GM23338 (cell line): ENCODE measurements at regions not wholly inside any gene's neighbourhood (a gene's known extent, or its start where the extent isn't known, plus 50 kb on each side); places are given as distances from the start of the nearest gene placed in this dataset.

ENCODE experiments used
- ATAC-seq: fragments of 200-7000 bp; cut with Tn5 transposase; 3 replicates; pipeline ENCODE4 v1.9.1; 2020
- DNase-seq: peaks from one replicate; pipeline ENCODE4 v3.0.0-alpha.2; 2015; ENCODE audit warnings: low spot score
- H2AFZ ChIP-seq: fragments of 200-600 bp; sonication (generic); 2 replicates; pipeline ENCODE4 v1.8.0; 2016; ENCODE audit warnings: antibody characterized with exemption, mild to moderate bottlenecking, moderate library complexity
- H3F3A ChIP-seq: fragments of 200-600 bp; sonication (generic); replicated peaks from 2 replicates; pipeline ENCODE4 v1.8.0; 2017; ENCODE audit warnings: antibody characterized with exemption, mixed run types, low read depth
- H3K27ac ChIP-seq: fragments of 200-600 bp; sonication (generic); 2 replicates; pipeline ENCODE4 v1.6.1; 2016; ENCODE audit warnings: low read depth
- H3K27me3 ChIP-seq: fragments of 200-600 bp; sonication (generic); 2 replicates; pipeline ENCODE4 v1.8.0; 2016; ENCODE audit warnings: mild to moderate bottlenecking, mixed run types, moderate library complexity; ENCODE audit not compliant: insufficient read depth
- H3K36me3 ChIP-seq: fragments of 200-600 bp; sonication (generic); 2 replicates; pipeline ENCODE4 v1.8.0; 2016; ENCODE audit warnings: mild to moderate bottlenecking; ENCODE audit not compliant: insufficient read depth
- H3K4me1 ChIP-seq: fragments of 200-600 bp; sonication (generic); 2 replicates; pipeline ENCODE4 v1.8.0; 2016; ENCODE audit warnings: mild to moderate bottlenecking, moderate library complexity; ENCODE audit not compliant: insufficient read depth
- H3K4me2 ChIP-seq: fragments of 200-600 bp; sonication (generic); 2 replicates; pipeline ENCODE4 v1.7.1; 2017; ENCODE audit warnings: mixed run types
- H3K4me3 ChIP-seq: fragments of 200-600 bp; sonication (generic); 2 replicates; pipeline ENCODE4 v1.6.1; 2016; ENCODE audit warnings: mixed run types
- H3K79me2 ChIP-seq: fragments of 200-600 bp; sonication (generic); replicated peaks from 2 replicates; pipeline ENCODE4 v1.8.0; 2017; ENCODE audit warnings: mild to moderate bottlenecking; ENCODE audit not compliant: insufficient read depth
- H3K9me2 ChIP-seq: fragments of 200-600 bp; sonication (generic); 2 replicates; pipeline ENCODE4 v1.8.0; 2017; ENCODE audit not compliant: insufficient read depth
- H4K20me1 ChIP-seq: fragments of 200-600 bp; sonication (generic); replicated peaks from 2 replicates; pipeline ENCODE4 v1.8.0; 2017; ENCODE audit warnings: mild to moderate bottlenecking; ENCODE audit not compliant: insufficient read depth
- H3K27ac Mint-ChIP-seq: 2 replicates; pipeline ENCODE4 v1.8.0; 2020; ENCODE audit warnings: inconsistent platforms, mild to moderate bottlenecking, moderate library complexity, mixed read lengths
- H3K27me3 Mint-ChIP-seq: 3 replicates; pipeline ENCODE4 v1.8.0; 2022; ENCODE audit warnings: low read depth, mild to moderate bottlenecking, moderate library complexity, mixed read lengths, inconsistent platforms; ENCODE audit not compliant: insufficient read depth, poor library complexity
- H3K36me3 Mint-ChIP-seq: 3 replicates; pipeline ENCODE4 v1.8.0; 2021; ENCODE audit warnings: low read depth, mild to moderate bottlenecking, inconsistent platforms, moderate library complexity, mixed read lengths
- H3K4me1 Mint-ChIP-seq: 3 replicates; pipeline ENCODE4 v1.8.0; 2020; ENCODE audit warnings: mild to moderate bottlenecking, inconsistent platforms, mixed read lengths
- H3K4me3 Mint-ChIP-seq: 3 replicates; pipeline ENCODE4 v1.8.0; 2021; ENCODE audit warnings: moderate library complexity, mild to moderate bottlenecking, inconsistent platforms, mixed read lengths
- H3K9me3 Mint-ChIP-seq: 3 replicates; pipeline ENCODE4 v1.8.0; 2020; ENCODE audit warnings: moderate library complexity, mild to moderate bottlenecking, inconsistent platforms, mixed read lengths
- CREB1 ChIP-seq: fragments of 250-450 bp; sonication (Bioruptor Pico); IDR thresholded peaks from 2 replicates; pipeline ENCODE4 v1.5.0; 2020; ENCODE audit warnings: low read depth, mild to moderate bottlenecking, moderate library complexity
- ETS1 ChIP-seq: IDR thresholded peaks from 2 replicates; pipeline ENCODE4 v1.6.1; 2016; ENCODE audit warnings: antibody characterized with exemption
- EZH2 ChIP-seq: fragments of 200-600 bp; sonication (generic); IDR thresholded peaks from one replicate; pipeline ENCODE4 v1.8.0; 2017; ENCODE audit warnings: antibody characterized with exemption, mild to moderate bottlenecking, low read depth; ENCODE audit not compliant: unreplicated experiment
- EZH2phosphoT487 ChIP-seq: fragments of 200-600 bp; sonication (generic); IDR thresholded peaks from one replicate; pipeline ENCODE4 v1.8.1; 2018; ENCODE audit warnings: antibody characterized with exemption; ENCODE audit not compliant: unreplicated experiment
- JUNB ChIP-seq: IDR thresholded peaks from one replicate; pipeline ENCODE4 v1.6.1; 2016; ENCODE audit warnings: antibody characterized with exemption; ENCODE audit not compliant: unreplicated experiment
- NANOG ChIP-seq: IDR thresholded peaks from 2 replicates; pipeline ENCODE4 v1.6.1; 2016; ENCODE audit warnings: antibody characterized with exemption, borderline replicate concordance
- POLR2AphosphoS5 ChIP-seq: IDR thresholded peaks from 2 replicates; pipeline ENCODE4 v1.6.1; 2016; ENCODE audit warnings: antibody characterized with exemption, low read depth
- REST ChIP-seq: IDR thresholded peaks from one replicate; pipeline ENCODE4 v1.6.1; 2018; ENCODE audit warnings: antibody characterized with exemption; ENCODE audit not compliant: unreplicated experiment
- STAT1 ChIP-seq: IDR thresholded peaks from one replicate; pipeline ENCODE4 v1.6.1; 2016; ENCODE audit warnings: antibody characterized with exemption; ENCODE audit not compliant: unreplicated experiment
- ZNF114 ChIP-seq: fragments of 250-450 bp; sonication (Bioruptor Pico); IDR thresholded peaks from 2 replicates; pipeline ENCODE4 v1.5.0; 2020; ENCODE audit warnings: mild to moderate bottlenecking, moderate library complexity
- ZNF331 ChIP-seq: fragments of 250-450 bp; sonication (Bioruptor Pico); IDR thresholded peaks from 2 replicates; pipeline ENCODE4 v1.5.0; 2020; ENCODE audit warnings: low read depth, mild to moderate bottlenecking, moderate library complexity
- ZNF462 ChIP-seq: fragments of 250-450 bp; sonication (Bioruptor Pico); IDR thresholded peaks from 2 replicates; pipeline ENCODE4 v1.5.0; 2020; ENCODE audit warnings: mild to moderate bottlenecking, moderate library complexity
- TF ChIP-seq, protein P1 (sequence below), 2 experiments: fragments of 200-600 bp in 1 of 2; sonication (generic) in 1 of 2; conservative IDR thresholded peaks; 2 replicates each; pipeline versions ENCODE4 v1.5.1 to v1.6.1; 2016 to 2017; ENCODE audit warnings: antibody characterized with exemption in 2 of 2, low read depth in 2 of 2, mild to moderate bottlenecking in 2 of 2, moderate library complexity in 1 of 2

GRCh38 chr10:52895059-52895458 lies 122.5 kb upstream of the MBL2 start:
- Histone ChIP-seq H2AFZ (no peak overlapping the region), H4K20me1 (no peaks in the 10 kb centered on the region), H3K27ac (no peak overlapping the region), H3K36me3 (no peaks in the 10 kb centered on the region), H3F3A (no peaks in the 10 kb centered on the region), H3K4me3 (no peak overlapping the region), H3K9me2 (no peaks in the 10 kb centered on the region), H3K4me1 (0 out of 2 replicates have a peak, but pooled peaks cover 3% of the 10 kb centered on the region), H3K79me2 (no peaks in the 10 kb centered on the region), H3K4me2 (no peak overlapping the region), H3K27me3 (no peaks in the 10 kb centered on the region)
- DNase-seq (no peak), ATAC-seq (no peak)
- TF ChIP-seq POLR2AphosphoS5, result no peak
- TF ChIP-seq JUNB, result no peak
- TF ChIP-seq EZH2phosphoT487, result no peak
- no peak for TF ChIP-seq EZH2
- TF ChIP-seq, protein P1, sequence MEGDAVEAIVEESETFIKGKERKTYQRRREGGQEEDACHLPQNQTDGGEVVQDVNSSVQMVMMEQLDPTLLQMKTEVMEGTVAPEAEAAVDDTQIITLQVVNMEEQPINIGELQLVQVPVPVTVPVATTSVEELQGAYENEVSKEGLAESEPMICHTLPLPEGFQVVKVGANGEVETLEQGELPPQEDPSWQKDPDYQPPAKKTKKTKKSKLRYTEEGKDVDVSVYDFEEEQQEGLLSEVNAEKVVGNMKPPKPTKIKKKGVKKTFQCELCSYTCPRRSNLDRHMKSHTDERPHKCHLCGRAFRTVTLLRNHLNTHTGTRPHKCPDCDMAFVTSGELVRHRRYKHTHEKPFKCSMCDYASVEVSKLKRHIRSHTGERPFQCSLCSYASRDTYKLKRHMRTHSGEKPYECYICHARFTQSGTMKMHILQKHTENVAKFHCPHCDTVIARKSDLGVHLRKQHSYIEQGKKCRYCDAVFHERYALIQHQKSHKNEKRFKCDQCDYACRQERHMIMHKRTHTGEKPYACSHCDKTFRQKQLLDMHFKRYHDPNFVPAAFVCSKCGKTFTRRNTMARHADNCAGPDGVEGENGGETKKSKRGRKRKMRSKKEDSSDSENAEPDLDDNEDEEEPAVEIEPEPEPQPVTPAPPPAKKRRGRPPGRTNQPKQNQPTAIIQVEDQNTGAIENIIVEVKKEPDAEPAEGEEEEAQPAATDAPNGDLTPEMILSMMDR (conservative IDR thresholded peaks at IDR 0.05; ENCODE audit: low read depth in 2 of 2), result no peak
- no peak for TF ChIP-seq ETS1
- no peak for TF ChIP-seq CREB1 (CRISPR knock-in tag)
- TF ChIP-seq ZNF331, result no peak
- TF ChIP-seq NANOG, result no peak
- TF ChIP-seq ZNF114 (CRISPR knock-in tag), result no peak
- TF ChIP-seq REST, result no peak
- TF ChIP-seq STAT1, result no peak
- TF ChIP-seq ZNF462 (CRISPR knock-in tag), result no peak
- Mint-ChIP-seq H3K27ac (no peak overlapping the region), H3K4me3 (no peak overlapping the region), H3K36me3 (peaks cover 18% of the 10 kb centered on the region), H3K27me3 (peaks cover 8% of the 10 kb centered on the region), H3K4me1 (peaks cover 7% of the 10 kb centered on the region), H3K9me3 (peaks cover 5% of the 10 kb centered on the region)
